Stomach (tissue), 8 donors: ENCODE measurements at regions not wholly inside any gene's neighbourhood (a gene's known extent, or its start where the extent isn't known, plus 50 kb on each side); places are given as distances from the start of the nearest gene placed in this dataset.

ENCODE experiments used
- DNase-seq, 2 donors: peaks; one replicate each; pipeline versions ENCODE4 v3.0.0 to v3.0.0-alpha.2; 2013 to 2019
- H3K27ac ChIP-seq, 5 donors: fragments of 200-600 bp in 4 of 5; sonication (generic) in 4 of 5; one replicate each; pipeline ENCODE4 v1.5.1; 2013 to 2019; ENCODE audit warnings: mild to moderate bottlenecking in 1 of 5, moderate library complexity in 1 of 5
- H3K27me3 ChIP-seq, 3 donors: fragments of 200-600 bp; sonication (generic); one replicate each; pipeline ENCODE4 v1.5.1; 2017 to 2019; ENCODE audit warnings: mixed run types in 1 of 3
- H3K36me3 ChIP-seq, 4 donors: fragments of 200-600 bp; sonication (generic); 1 replicate in 3 of 4; 2 replicates in 1 of 4; pipeline ENCODE4 v1.5.1; 2016 to 2019
- H3K4me1 ChIP-seq, 4 donors: fragments of 200-600 bp; sonication (generic); one replicate each; pipeline ENCODE4 v1.5.1; 2016 to 2019
- H3K4me3 ChIP-seq, 4 donors: fragments of 200-600 bp; sonication (generic) in 3 of 4; one replicate each; pipeline ENCODE4 v1.5.1; 2016 to 2019; ENCODE audit warnings: mild to moderate bottlenecking in 1 of 4
- H3K9me3 ChIP-seq, 4 donors: fragments of 200-600 bp; sonication (generic); one replicate each; pipeline ENCODE4 v1.5.1; 2016 to 2019
- EP300 ChIP-seq: sonication (generic); formaldehyde crosslinking; IDR thresholded peaks from one replicate; pipeline ENCODE4 v1.6.1; 2017; ENCODE audit warnings: antibody characterized with exemption
- POLR2A ChIP-seq, 4 donors: fragments of 450-650 bp; IDR thresholded peaks; one replicate each; pipeline ENCODE4 v1.6.1; 2016; ENCODE audit warnings: antibody characterized with exemption in 4 of 4, control low read depth in 2 of 4, mild to moderate bottlenecking in 1 of 4, moderate library complexity in 1 of 4
- POLR2AphosphoS5 ChIP-seq, 3 donors: sonication (generic); formaldehyde crosslinking; IDR thresholded peaks; one replicate each; pipeline ENCODE4 v1.6.1; 2016; ENCODE audit warnings: antibody characterized with exemption in 3 of 3
- WGBS, 5 donors: extraction: QIAGEN DNeasy Blood & Tissue Kit in 3 of 5; methylation state at CpG; one replicate each; pipeline versions ENCODE4 v1.1.5 to v1.1.7; 2013 to 2018; 5-methylcytosine and 5-hydroxymethylcytosine counted together
- intact Hi-C: fragments of 100-400 bp; cut with DNase I; formaldehyde crosslinking; loops from one replicate; pipeline ENCODE4 v1.15.1; 2023; ENCODE audit warnings: low total_unique reads
- TF ChIP-seq, protein P1 (sequence below), 7 experiments: fragments of 450-650 bp in 4 of 7; fragments of 200-600 bp in 3 of 7; sonication (generic) in 3 of 7; IDR thresholded peaks; one replicate each; pipeline ENCODE4 v1.5.1; 2016 to 2019; ENCODE audit warnings: antibody characterized with exemption in 7 of 7, control low read depth in 2 of 7, mild to moderate bottlenecking in 1 of 7
- donor health status: healthy with polysubstance abuse.
- donor health status: Bipolar disorder and iron deficiency.
- donor health status: healthy.

GRCh38 chr13:82917984-82918383 lies 964.3 kb downstream of the SLITRK1 start:
- Histone ChIP-seq H3K27ac (no peak overlapping the region), H3K36me3 (no peaks in the 10 kb centered on the region), H3K4me1 (no peaks in the 10 kb centered on the region), H3K9me3 (peaks cover 0 to 5% (median 0%) of the 10 kb centered on the region in 4 donors), H3K4me3 (no peak overlapping the region), H3K27me3 (no peaks in the 10 kb centered on the region)
- DNase-seq = no peak
- TF ChIP-seq POLR2AphosphoS5 (IDR thresholded peaks at IDR 0.05) (no peak), POLR2A (IDR thresholded peaks at IDR 0.05) (no peak), EP300 (no peak)
- TF ChIP-seq, protein P1, sequence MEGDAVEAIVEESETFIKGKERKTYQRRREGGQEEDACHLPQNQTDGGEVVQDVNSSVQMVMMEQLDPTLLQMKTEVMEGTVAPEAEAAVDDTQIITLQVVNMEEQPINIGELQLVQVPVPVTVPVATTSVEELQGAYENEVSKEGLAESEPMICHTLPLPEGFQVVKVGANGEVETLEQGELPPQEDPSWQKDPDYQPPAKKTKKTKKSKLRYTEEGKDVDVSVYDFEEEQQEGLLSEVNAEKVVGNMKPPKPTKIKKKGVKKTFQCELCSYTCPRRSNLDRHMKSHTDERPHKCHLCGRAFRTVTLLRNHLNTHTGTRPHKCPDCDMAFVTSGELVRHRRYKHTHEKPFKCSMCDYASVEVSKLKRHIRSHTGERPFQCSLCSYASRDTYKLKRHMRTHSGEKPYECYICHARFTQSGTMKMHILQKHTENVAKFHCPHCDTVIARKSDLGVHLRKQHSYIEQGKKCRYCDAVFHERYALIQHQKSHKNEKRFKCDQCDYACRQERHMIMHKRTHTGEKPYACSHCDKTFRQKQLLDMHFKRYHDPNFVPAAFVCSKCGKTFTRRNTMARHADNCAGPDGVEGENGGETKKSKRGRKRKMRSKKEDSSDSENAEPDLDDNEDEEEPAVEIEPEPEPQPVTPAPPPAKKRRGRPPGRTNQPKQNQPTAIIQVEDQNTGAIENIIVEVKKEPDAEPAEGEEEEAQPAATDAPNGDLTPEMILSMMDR (IDR thresholded peaks at IDR 0.05) = no peak
- WGBS, 5 donors = 74 to 85% (median 78%) methylated on average over 2 of the region's 2 CpGs
- intact Hi-C loops = no loop called here

- Histone ChIP-seq H3K36me3 (no peaks in the 10 kb centered on the region), H3K9me3 (peaks cover 0 to 8% (median 0%) of the 10 kb centered on the region in 4 donors), H3K4me1 (no peaks in the 10 kb centered on the region), H3K27ac (no peak overlapping the region), H3K4me3 (no peak overlapping the region), H3K27me3 (no peaks in the 10 kb centered on the region)
- intact Hi-C loops = no loop called here
- 77 to 87% (median 82%) methylated on average over 3 of the region's 3 CpGs for WGBS, 5 donors
- TF ChIP-seq EP300 (no peak), POLR2A (IDR thresholded peaks at IDR 0.05) (no peak), POLR2AphosphoS5 (IDR thresholded peaks at IDR 0.05) (no peak)
- DNase-seq = no peak
These were observed 969.7 kb downstream of the SLITRK1 start for GRCh38 chr13:82912564-82912963.

- Histone ChIP-seq H3K4me1 (no peaks in the 10 kb centered on the region), H3K4me3 (no peak overlapping the region), H3K27me3 (no peaks in the 10 kb centered on the region), H3K9me3 (peaks cover 0 to 7% (median 0%) of the 10 kb centered on the region in 4 donors), H3K27ac (no peak overlapping the region), H3K36me3 (no peaks in the 10 kb centered on the region)
- no peak for DNase-seq
- no peak for TF ChIP-seq EP300
- TF ChIP-seq POLR2AphosphoS5 (IDR thresholded peaks at IDR 0.05) = no peak
- TF ChIP-seq, protein P1 (IDR thresholded peaks at IDR 0.05) = no peak
- TF ChIP-seq POLR2A (IDR thresholded peaks at IDR 0.05) = no peak
- intact Hi-C loops = no loop called here
- 52 to 87% (median 75%) methylated on average over 2 of the region's 2 CpGs for WGBS, 5 donors
These were observed 977.2 kb downstream of the SLITRK1 start for GRCh38 chr13:82905071-82905470.

- peaks cover 0 to 16% (median 4%) of the 10 kb centered on the region in 4 donors for H3K9me3 ChIP-seq
- H3K27me3 ChIP-seq = no peaks in the 10 kb centered on the region
- no peaks in the 10 kb centered on the region for H3K36me3 ChIP-seq
- TF ChIP-seq EP300 = no peak
- TF ChIP-seq POLR2AphosphoS5 (IDR thresholded peaks at IDR 0.05) = no peak
- TF ChIP-seq, protein P1 (IDR thresholded peaks at IDR 0.05) = no peak
- TF ChIP-seq POLR2A (IDR thresholded peaks at IDR 0.05) = no peak
- H3K4me3 ChIP-seq = no peak overlapping the region
- no peaks in the 10 kb centered on the region for H3K4me1 ChIP-seq
- intact Hi-C loops = no loop called here
- DNase-seq = no peak
- H3K27ac ChIP-seq = no peak overlapping the region
These were observed 981.8 kb downstream of the SLITRK1 start for GRCh38 chr13:82900453-82900852.

- no peak for DNase-seq
- Histone ChIP-seq H3K4me1 (no peaks in the 10 kb centered on the region), H3K9me3 (peaks cover 0 to 12% (median 4%) of the 10 kb centered on the region in 4 donors), H3K27ac (no peak overlapping the region), H3K36me3 (no peaks in the 10 kb centered on the region), H3K27me3 (no peaks in the 10 kb centered on the region), H3K4me3 (no peak overlapping the region)
- intact Hi-C loops = no loop called here
- WGBS, 5 donors = 63 to 76% (median 65%) methylated on average over 3 of the region's 3 CpGs
- TF ChIP-seq POLR2A (IDR thresholded peaks at IDR 0.05) (no peak), POLR2AphosphoS5 (IDR thresholded peaks at IDR 0.05) (no peak), EP300 (no peak)
- TF ChIP-seq, protein P1 (IDR thresholded peaks at IDR 0.05) = no peak
These were observed 983.7 kb downstream of the SLITRK1 start for GRCh38 chr13:82898586-82898985.
